ENCODE measurements at regions not wholly inside any gene's neighbourhood (a gene's known extent, or its start where the extent isn't known, plus 50 kb on each side); places are given as distances from the start of the nearest gene placed in this dataset.

GRCh38 chr3:77919244-77919643 lies 879.3 kb downstream of the ROBO2 start:
- TF ChIP-seq POLR2A (IDR thresholded peaks at IDR 0.05) = no peak
- no peak for TF ChIP-seq CTCF (IDR thresholded peaks at IDR 0.05)

Measured in testis (tissue), 2 donors.